PC-9 (cell line): ENCODE measurements at regions not wholly inside any gene's neighbourhood (a gene's known extent, or its start where the extent isn't known, plus 50 kb on each side); places are given as distances from the start of the nearest gene placed in this dataset.

Experiments
- CTCF ChIP-seq: fragments of 200-600 bp; sonication (generic); conservative IDR thresholded peaks from 2 replicates; pipeline ENCODE4 v1.6.1; 2017; ENCODE audit warnings: mixed run types, antibody characterized with exemption, mild to moderate bottlenecking, moderate library complexity
- EZH2 ChIP-seq: fragments of 200-600 bp; sonication (generic); IDR thresholded peaks from 2 replicates; pipeline ENCODE4 v1.8.0; 2017; ENCODE audit warnings: antibody characterized with exemption, low read depth

- TF ChIP-seq CTCF (no peak), EZH2 (no peak)
Measured at GRCh38 chrX:45847961-45848360, 647.3 kb upstream of the DIPK2B start.
